ENCODE measurements at regions not wholly inside any gene's neighbourhood (a gene's known extent, or its start where the extent isn't known, plus 50 kb on each side); places are given as distances from the start of the nearest gene placed in this dataset.

DNA sequence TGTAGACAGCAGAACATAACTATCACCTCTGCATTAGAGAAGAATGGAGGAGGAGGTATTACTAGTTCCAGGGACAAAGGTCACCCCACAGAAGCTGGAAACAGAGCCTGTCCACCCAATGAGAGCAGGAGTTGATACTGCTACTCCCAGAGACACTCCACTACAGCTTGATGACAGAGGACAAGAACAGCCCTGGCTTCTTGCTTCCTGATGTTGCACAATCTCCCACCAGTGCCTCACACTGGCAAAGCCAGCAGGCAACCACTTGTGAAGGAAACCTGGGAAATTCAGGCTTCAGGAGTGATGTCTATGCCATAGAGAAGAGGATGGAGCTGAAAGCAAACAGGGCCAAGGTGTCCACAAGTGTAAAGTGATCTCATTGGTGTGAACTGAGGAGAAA is 78.0 kb upstream of the POU1F1 start:
- no peak overlapping the region for H3K4me3 ChIP-seq (ENCODE audit: insufficient read depth, low read length)
- no peaks in the 10 kb centered on the region for H3K79me2 ChIP-seq (ENCODE audit: insufficient read depth, low read length)
- H3K27ac ChIP-seq (ENCODE audit: low read depth, low read length), result no peak overlapping the region
- TF ChIP-seq CTCF (IDR thresholded peaks at IDR 0.05; ENCODE audit: extremely low read depth, low read depth, low read length), result no peak
- no peaks in the 10 kb centered on the region for H3K9me3 ChIP-seq (ENCODE audit: low read depth, low read length)
- peak overlapping the region; percentile 34 for H2AFZ ChIP-seq (ENCODE audit: low read length)
- H3K4me2 ChIP-seq (ENCODE audit: insufficient read depth, low read length), result no peak overlapping the region
- no peak for DNase-seq (ENCODE audit: insufficient read length, low spot score, missing footprints)
- no peaks in the 10 kb centered on the region for H4K20me1 ChIP-seq (ENCODE audit: insufficient read depth, low read length)
- no peaks in the 10 kb centered on the region for H3K27me3 ChIP-seq (ENCODE audit: insufficient read depth, low read length)
- H3K36me3 ChIP-seq (ENCODE audit: insufficient read depth, low read length), result no peaks in the 10 kb centered on the region
- H3K4me1 ChIP-seq (ENCODE audit: insufficient read depth, low read length), result peaks cover 5% of the 10 kb centered on the region

GRCh38 chr3:87351937-87352336 is 75.6 kb upstream of the POU1F1 start:
- Histone ChIP-seq H3K9me3 (ENCODE audit: low read depth, low read length) (no peaks in the 10 kb centered on the region), H3K4me1 (ENCODE audit: insufficient read depth, low read length) (no peaks in the 10 kb centered on the region), H3K4me2 (ENCODE audit: insufficient read depth, low read length) (no peak overlapping the region), H3K27me3 (ENCODE audit: insufficient read depth, low read length) (no peaks in the 10 kb centered on the region), H3K36me3 (ENCODE audit: insufficient read depth, low read length) (no peaks in the 10 kb centered on the region), H3K4me3 (ENCODE audit: insufficient read depth, low read length) (no peak overlapping the region), H3K79me2 (ENCODE audit: insufficient read depth, low read length) (no peaks in the 10 kb centered on the region), H4K20me1 (ENCODE audit: insufficient read depth, low read length) (no peaks in the 10 kb centered on the region), H2AFZ (ENCODE audit: low read length) (no peak overlapping the region), H3K27ac (ENCODE audit: low read depth, low read length) (no peak overlapping the region)
- no peak for DNase-seq (ENCODE audit: insufficient read length, low spot score, missing footprints)
- no peak for TF ChIP-seq CTCF (IDR thresholded peaks at IDR 0.05; ENCODE audit: extremely low read depth, low read depth, low read length)

DNA sequence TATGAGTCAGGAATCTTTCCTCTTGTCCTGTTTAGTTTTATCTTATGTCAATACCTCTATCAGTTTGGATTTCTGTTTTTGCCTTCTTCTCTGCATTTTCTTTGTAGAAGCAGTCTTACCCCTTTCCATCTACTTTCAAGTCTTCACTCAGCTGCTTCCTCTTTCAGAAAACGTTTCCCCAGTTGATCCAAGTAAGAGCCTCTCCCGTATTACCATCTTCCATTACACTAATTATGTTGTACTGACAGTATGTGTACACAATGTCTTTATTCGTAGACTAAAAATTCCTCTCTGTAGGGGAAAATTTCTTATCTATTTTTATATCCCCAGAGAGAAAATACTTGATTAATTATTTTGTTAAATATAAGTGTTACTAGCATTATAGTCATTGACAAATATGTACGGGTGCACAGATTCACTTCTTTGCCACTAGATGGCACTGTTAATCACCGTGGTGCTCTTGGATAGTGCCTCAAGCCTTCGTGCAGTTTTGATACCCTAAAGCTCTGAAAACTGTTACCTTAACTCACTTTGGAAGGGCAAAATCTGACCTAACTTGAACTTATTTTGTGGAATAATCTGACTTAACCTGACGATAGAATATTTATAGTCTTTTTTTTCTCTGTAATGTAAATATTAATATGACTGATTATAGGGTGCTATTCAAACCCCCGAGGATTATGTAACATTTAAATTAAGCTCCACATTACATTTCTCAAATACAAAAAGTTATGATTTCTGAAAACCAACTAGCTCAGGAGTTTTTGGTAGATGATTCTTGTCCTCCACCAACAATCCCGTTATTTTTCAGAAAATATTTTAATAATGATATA is 74.2 kb upstream of the POU1F1 start:
- Histone ChIP-seq H3K4me2 (ENCODE audit: insufficient read depth, low read length) (no peak overlapping the region), H3K4me1 (ENCODE audit: insufficient read depth, low read length) (no peaks in the 10 kb centered on the region), H3K9me3 (ENCODE audit: low read depth, low read length) (no peaks in the 10 kb centered on the region), H3K27me3 (ENCODE audit: insufficient read depth, low read length) (no peaks in the 10 kb centered on the region), H3K79me2 (ENCODE audit: insufficient read depth, low read length) (no peaks in the 10 kb centered on the region), H4K20me1 (ENCODE audit: insufficient read depth, low read length) (no peaks in the 10 kb centered on the region), H3K27ac (ENCODE audit: low read depth, low read length) (no peak overlapping the region), H2AFZ (ENCODE audit: low read length) (no peak overlapping the region), H3K36me3 (ENCODE audit: insufficient read depth, low read length) (no peaks in the 10 kb centered on the region), H3K4me3 (ENCODE audit: insufficient read depth, low read length) (no peak overlapping the region)
- no peak for DNase-seq (ENCODE audit: insufficient read length, low spot score, missing footprints)
- peak; percentile 91 for TF ChIP-seq CTCF (IDR thresholded peaks at IDR 0.05; ENCODE audit: extremely low read depth, low read depth, low read length)

DNA sequence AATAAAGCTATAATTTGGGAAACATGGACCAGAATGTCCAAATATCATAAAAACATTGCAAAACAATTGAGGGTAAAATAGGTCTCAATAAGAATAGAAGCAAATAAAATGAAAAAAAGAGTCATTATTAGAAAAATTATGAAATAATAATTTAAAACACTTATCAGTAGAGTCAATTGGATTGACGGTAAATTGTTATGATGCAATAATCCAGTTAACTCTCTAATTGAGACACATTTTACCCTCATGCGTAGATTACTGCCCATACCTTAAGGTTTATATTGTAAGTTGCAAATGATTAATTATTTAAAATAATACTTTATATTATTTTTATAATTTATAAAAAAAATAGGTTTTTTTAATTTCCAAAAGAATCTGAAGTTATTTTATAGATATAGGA is 73.4 kb upstream of the POU1F1 start:
- Histone ChIP-seq H3K79me2 (ENCODE audit: insufficient read depth, low read length) (no peaks in the 10 kb centered on the region), H3K27ac (ENCODE audit: low read depth, low read length) (no peak overlapping the region), H3K36me3 (ENCODE audit: insufficient read depth, low read length) (no peaks in the 10 kb centered on the region), H3K4me2 (ENCODE audit: insufficient read depth, low read length) (no peak overlapping the region), H4K20me1 (ENCODE audit: insufficient read depth, low read length) (no peaks in the 10 kb centered on the region), H3K4me1 (ENCODE audit: insufficient read depth, low read length) (no peaks in the 10 kb centered on the region), H3K4me3 (ENCODE audit: insufficient read depth, low read length) (no peak overlapping the region), H3K9me3 (ENCODE audit: low read depth, low read length) (no peaks in the 10 kb centered on the region), H2AFZ (ENCODE audit: low read length) (no peak overlapping the region), H3K27me3 (ENCODE audit: insufficient read depth, low read length) (no peaks in the 10 kb centered on the region)
- no peak for TF ChIP-seq CTCF (IDR thresholded peaks at IDR 0.05; ENCODE audit: extremely low read depth, low read depth, low read length)
- no peak for DNase-seq (ENCODE audit: insufficient read length, low spot score, missing footprints)

Data from osteoblast (primary cell).